GM13977 (cell line): ENCODE measurements at regions not wholly inside any gene's neighbourhood (a gene's known extent, or its start where the extent isn't known, plus 50 kb on each side); places are given as distances from the start of the nearest gene placed in this dataset.
"Not testable (repeated sequence)": the region's sequence is repeated elsewhere in the genome, so short reads cannot be mapped to it uniquely, and the experiment has no call there.

Experiments used
- DNase-seq: peaks from one replicate; pipeline ENCODE4 v3.0.0; 2012; ENCODE audit warnings: low spot score
- in situ Hi-C: fragments of 300-500 bp; cut with MboI; formaldehyde crosslinking; loops from one replicate; pipeline ENCODE4 v1.12.0; 2022; ENCODE audit warnings: low sequenced_read_pairs, low pct_unique_long_range_greater_than_20kb, mixed read lengths, inconsistent platforms; ENCODE audit not compliant: unreplicated experiment
- TF ChIP-seq, protein P1 (sequence below): IDR thresholded peaks from 2 replicates; pipeline ENCODE4 v1.5.1; 2012; ENCODE audit warnings: mild to moderate bottlenecking, control low read depth; ENCODE audit not compliant: insufficient read depth; ENCODE audit errors: extremely low read depth, missing control alignments

DNA sequence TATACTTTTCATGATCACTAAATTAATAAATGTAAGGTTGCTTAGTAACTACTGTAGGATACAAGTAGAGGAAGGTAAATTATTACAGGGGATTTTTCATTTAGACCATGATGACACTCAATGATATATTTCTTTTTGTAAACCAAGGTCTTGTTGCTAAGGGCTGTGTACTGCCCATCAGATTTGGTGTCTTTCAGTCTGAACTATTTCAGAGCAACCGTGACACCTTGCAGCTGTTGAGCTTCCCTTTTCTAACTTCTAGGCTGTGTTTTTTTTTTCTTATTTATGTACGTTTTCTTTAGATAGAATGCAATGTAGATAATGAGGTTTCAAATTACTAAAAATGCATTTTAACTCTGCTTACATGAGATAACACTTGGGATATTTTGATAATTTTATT is 292.0 kb upstream of the MBL2 start:
- DNase-seq, result no peak
- TF ChIP-seq, protein P1, sequence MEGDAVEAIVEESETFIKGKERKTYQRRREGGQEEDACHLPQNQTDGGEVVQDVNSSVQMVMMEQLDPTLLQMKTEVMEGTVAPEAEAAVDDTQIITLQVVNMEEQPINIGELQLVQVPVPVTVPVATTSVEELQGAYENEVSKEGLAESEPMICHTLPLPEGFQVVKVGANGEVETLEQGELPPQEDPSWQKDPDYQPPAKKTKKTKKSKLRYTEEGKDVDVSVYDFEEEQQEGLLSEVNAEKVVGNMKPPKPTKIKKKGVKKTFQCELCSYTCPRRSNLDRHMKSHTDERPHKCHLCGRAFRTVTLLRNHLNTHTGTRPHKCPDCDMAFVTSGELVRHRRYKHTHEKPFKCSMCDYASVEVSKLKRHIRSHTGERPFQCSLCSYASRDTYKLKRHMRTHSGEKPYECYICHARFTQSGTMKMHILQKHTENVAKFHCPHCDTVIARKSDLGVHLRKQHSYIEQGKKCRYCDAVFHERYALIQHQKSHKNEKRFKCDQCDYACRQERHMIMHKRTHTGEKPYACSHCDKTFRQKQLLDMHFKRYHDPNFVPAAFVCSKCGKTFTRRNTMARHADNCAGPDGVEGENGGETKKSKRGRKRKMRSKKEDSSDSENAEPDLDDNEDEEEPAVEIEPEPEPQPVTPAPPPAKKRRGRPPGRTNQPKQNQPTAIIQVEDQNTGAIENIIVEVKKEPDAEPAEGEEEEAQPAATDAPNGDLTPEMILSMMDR, result no peak
- in situ Hi-C loops, result no loop called here

GRCh38 chr10:53063805-53064204 is 291.2 kb upstream of the MBL2 start:
- in situ Hi-C loops, result no loop called here
- TF ChIP-seq, protein P1, result no peak
- no peak for DNase-seq

DNA sequence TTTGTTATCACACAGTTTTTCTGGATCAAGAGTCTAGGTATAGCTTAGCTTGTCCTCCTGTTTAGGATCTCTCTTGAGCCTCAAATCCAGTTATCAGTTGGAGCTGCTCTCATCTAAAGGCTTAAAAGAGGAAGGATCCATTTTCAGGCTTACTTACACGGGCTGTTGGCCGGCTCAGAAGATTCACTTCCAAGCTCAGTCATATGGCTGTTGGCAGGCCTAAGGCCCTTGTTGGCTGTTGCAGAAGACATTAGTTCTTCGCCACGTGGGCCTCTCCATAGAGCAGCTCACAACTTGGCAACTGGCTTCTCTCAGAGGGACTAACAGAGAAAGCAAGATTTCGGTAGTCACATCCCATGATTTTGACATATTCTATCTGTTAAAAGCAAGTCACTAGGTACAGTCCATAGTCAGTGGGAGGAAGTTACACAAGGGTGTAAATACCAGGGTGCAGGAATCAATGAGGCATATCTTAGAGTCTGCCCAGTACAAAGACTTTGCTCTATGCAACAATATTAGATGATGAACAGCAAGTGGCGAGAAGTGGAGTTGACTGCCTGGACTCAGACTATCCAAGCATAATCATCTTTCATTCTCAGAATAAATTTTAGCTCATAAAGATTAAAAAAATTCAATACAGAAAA is 280.1 kb upstream of the MBL2 start:
- no peak for DNase-seq
- in situ Hi-C loops, result no loop called here
- TF ChIP-seq, protein P1, result no peak

- TF ChIP-seq, protein P1, result no peak
- DNase-seq, result no peak
- in situ Hi-C loops, result no loop called here
Measured at GRCh38 chr10:53045315-53045714, 272.7 kb upstream of the MBL2 start.

- DNase-seq, in situ Hi-C loops: not testable (repeated sequence)
Measured at GRCh38 chr10:53035823-53036222, 263.2 kb upstream of the MBL2 start.

- no peak for DNase-seq
- in situ Hi-C loops, result no loop called here
- TF ChIP-seq, protein P1, result no peak
Measured at GRCh38 chr10:53033396-53033795, 260.8 kb upstream of the MBL2 start.

DNA sequence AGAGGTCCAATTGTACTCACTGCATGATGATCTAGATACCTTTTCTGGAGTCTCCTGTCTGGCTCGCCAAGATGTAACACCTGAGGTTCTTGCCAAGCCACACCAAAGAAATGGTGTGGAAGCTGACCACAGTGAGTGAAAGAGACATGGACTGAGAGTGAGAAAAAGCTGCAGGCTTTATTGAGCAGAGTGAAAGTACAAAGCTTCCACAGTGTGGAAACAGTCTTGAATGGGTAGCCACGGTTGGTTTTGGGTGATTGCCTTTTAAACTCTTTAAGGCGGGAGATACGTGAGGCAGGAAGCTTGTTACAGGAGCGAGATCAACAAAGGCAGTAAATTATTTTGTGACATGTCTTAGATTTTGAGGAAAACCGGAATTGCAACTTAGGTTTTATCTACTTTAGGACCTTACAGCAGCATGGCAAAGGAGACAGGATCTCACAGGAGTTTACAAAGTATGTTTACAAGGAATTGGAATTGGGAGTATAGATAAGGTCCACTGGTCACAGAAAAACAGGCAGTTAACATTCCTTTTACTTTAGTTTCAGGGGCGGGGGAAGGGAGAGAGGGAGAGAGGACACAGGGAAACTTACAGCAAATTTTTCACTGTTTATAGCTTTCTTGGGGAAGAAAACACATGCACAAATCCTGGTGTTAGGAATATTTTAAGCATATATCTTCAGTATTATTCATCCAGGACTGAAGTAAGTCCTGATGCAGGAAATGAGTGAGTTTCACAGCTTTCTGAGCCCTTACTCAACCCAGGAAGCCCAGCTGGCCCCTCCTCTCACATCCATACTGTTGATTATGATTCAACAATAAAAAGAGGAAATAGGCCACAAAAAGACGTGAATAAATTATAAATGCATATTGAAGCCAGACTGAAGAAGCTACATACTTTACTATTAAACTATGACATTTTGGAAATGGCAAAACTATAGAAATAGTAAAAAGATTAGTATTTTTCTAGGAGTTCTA is 257.6 kb upstream of the MBL2 start:
- DNase-seq, result not testable (repeated sequence)

More for the DNA sequence above, 257.6 kb upstream of the MBL2 start:
- in situ Hi-C loops, result not testable (repeated sequence)
